NCI-H1092 treated with DMSO at 0.1 percent for 48 hours (cell line): ENCODE measurements at regions not wholly inside any gene's neighbourhood (a gene's known extent, or its start where the extent isn't known, plus 50 kb on each side); places are given as distances from the start of the nearest gene placed in this dataset.

Source experiments
- DNase-seq: peaks from one replicate; lab custom pipeline; 2025; lab: John Stamatoyannopoulos, UW

- no peak for DNase-seq
Measured at GRCh38 chr12:131378176-131378842, 332.6 kb upstream of the SFSWAP start.

- DNase-seq = no peak
Measured at GRCh38 chr12:131378861-131379665, 331.8 kb upstream of the SFSWAP start.

- peak; percentile 50 for DNase-seq
Measured at GRCh38 chr12:131379738-131380137, 331.2 kb upstream of the SFSWAP start.

- peak; percentile 50 for DNase-seq
Measured at GRCh38 chr12:131380220-131380964, 330.5 kb upstream of the SFSWAP start.

- no peak for DNase-seq
Measured at GRCh38 chr12:131380965-131381705, 329.8 kb upstream of the SFSWAP start.

GRCh38 chr12:131381716-131382430 is 329.0 kb upstream of the SFSWAP start:
- no peak for DNase-seq

GRCh38 chr12:131383291-131383690 is 327.6 kb upstream of the SFSWAP start:
- no peak for DNase-seq

GRCh38 chr12:131383741-131384543 is 326.9 kb upstream of the SFSWAP start:
- no peak for DNase-seq

- no peak for DNase-seq
Measured at GRCh38 chr12:131384544-131384855, 326.4 kb upstream of the SFSWAP start.

- no peak for DNase-seq
Measured at GRCh38 chr12:131385313-131386166, 325.4 kb upstream of the SFSWAP start.

- DNase-seq = no peak
Measured at GRCh38 chr12:131386167-131386521, 324.7 kb upstream of the SFSWAP start.

- DNase-seq = no peak
Measured at GRCh38 chr12:131386781-131387180, 324.1 kb upstream of the SFSWAP start.

- DNase-seq = no peak
Measured at GRCh38 chr12:131387281-131388163, 323.4 kb upstream of the SFSWAP start.

GRCh38 chr12:131388164-131389053 is 322.5 kb upstream of the SFSWAP start:
- peak; percentile 66 for DNase-seq

- no peak for DNase-seq
Measured at GRCh38 chr12:131389054-131390013, 321.6 kb upstream of the SFSWAP start.
